ENCODE measurements at regions not wholly inside any gene's neighbourhood (a gene's known extent, or its start where the extent isn't known, plus 50 kb on each side); places are given as distances from the start of the nearest gene placed in this dataset.

- no peak overlapping the region for H3K4me3 ChIP-seq (ENCODE audit: low read length)
- no peaks in the 10 kb centered on the region for H3K36me3 ChIP-seq (ENCODE audit: insufficient read depth, low read length)
- no peaks in the 10 kb centered on the region for H3K9me3 ChIP-seq (ENCODE audit: low read length)
- H3K27ac ChIP-seq (ENCODE audit: low read length): no peak overlapping the region
- H3F3A ChIP-seq (ENCODE audit: insufficient read depth, low read length, poor library complexity, severe bottlenecking): no peaks in the 10 kb centered on the region
- H3K79me2 ChIP-seq (replicated peaks; ENCODE audit: insufficient read depth, low read length): no peaks in the 10 kb centered on the region
- H3K9me2 ChIP-seq (ENCODE audit: insufficient read depth, low read length): no peaks in the 10 kb centered on the region
- H3K27me3 ChIP-seq (ENCODE audit: insufficient read depth, low read depth, low read length): no peaks in the 10 kb centered on the region
- no peak overlapping the region for H2AFZ ChIP-seq (ENCODE audit: low read depth, low read length)
- H3K9ac ChIP-seq (ENCODE audit: low read length): no peak overlapping the region
- TF ChIP-seq RAD21 (conservative IDR thresholded peaks at IDR 0.05): no peak
- TF ChIP-seq TAF1 (IDR thresholded peaks at IDR 0.05; ENCODE audit: low read depth): no peak
- TF ChIP-seq EZH2 (IDR thresholded peaks at IDR 0.05; ENCODE audit: borderline replicate concordance, insufficient read depth, low read length, poor library complexity, severe bottlenecking): no peak
- TF ChIP-seq, protein P1, sequence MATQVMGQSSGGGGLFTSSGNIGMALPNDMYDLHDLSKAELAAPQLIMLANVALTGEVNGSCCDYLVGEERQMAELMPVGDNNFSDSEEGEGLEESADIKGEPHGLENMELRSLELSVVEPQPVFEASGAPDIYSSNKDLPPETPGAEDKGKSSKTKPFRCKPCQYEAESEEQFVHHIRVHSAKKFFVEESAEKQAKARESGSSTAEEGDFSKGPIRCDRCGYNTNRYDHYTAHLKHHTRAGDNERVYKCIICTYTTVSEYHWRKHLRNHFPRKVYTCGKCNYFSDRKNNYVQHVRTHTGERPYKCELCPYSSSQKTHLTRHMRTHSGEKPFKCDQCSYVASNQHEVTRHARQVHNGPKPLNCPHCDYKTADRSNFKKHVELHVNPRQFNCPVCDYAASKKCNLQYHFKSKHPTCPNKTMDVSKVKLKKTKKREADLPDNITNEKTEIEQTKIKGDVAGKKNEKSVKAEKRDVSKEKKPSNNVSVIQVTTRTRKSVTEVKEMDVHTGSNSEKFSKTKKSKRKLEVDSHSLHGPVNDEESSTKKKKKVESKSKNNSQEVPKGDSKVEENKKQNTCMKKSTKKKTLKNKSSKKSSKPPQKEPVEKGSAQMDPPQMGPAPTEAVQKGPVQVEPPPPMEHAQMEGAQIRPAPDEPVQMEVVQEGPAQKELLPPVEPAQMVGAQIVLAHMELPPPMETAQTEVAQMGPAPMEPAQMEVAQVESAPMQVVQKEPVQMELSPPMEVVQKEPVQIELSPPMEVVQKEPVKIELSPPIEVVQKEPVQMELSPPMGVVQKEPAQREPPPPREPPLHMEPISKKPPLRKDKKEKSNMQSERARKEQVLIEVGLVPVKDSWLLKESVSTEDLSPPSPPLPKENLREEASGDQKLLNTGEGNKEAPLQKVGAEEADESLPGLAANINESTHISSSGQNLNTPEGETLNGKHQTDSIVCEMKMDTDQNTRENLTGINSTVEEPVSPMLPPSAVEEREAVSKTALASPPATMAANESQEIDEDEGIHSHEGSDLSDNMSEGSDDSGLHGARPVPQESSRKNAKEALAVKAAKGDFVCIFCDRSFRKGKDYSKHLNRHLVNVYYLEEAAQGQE (IDR thresholded peaks at IDR 0.05; ENCODE audit: borderline replicate concordance): no peak
- TF ChIP-seq SMC3 (conservative IDR thresholded peaks at IDR 0.05; ENCODE audit: poor library complexity): no peak
- no peak for TF ChIP-seq POLR2AphosphoS5 (IDR thresholded peaks at IDR 0.05)
- TF ChIP-seq CTCF (IDR thresholded peaks at IDR 0.05; ENCODE audit: poor library complexity, severe bottlenecking): no peak
- no peak for TF ChIP-seq EP300 (conservative IDR thresholded peaks at IDR 0.05; ENCODE audit: poor library complexity, severe bottlenecking)
- TF ChIP-seq MXI1 (conservative IDR thresholded peaks at IDR 0.05; ENCODE audit: poor library complexity, severe bottlenecking): no peak
- H4K20me1 ChIP-seq (ENCODE audit: insufficient read depth): no peaks in the 10 kb centered on the region
- no peak overlapping the region for H3K4me2 ChIP-seq (ENCODE audit: low read length)
Measured at GRCh38 chr9:89706086-89706485, 101.3 kb downstream of the GADD45G start.

GRCh38 chr9:89706731-89707191 is 101.9 kb downstream of the GADD45G start:
- no peaks in the 10 kb centered on the region for H3K27me3 ChIP-seq (ENCODE audit: insufficient read depth, low read depth, low read length)
- H3K36me3 ChIP-seq (ENCODE audit: insufficient read depth, low read length): no peaks in the 10 kb centered on the region
- no peak overlapping the region for H3K27ac ChIP-seq (ENCODE audit: low read length)
- H3F3A ChIP-seq (ENCODE audit: insufficient read depth, low read length, poor library complexity, severe bottlenecking): no peaks in the 10 kb centered on the region
- TF ChIP-seq EP300 (conservative IDR thresholded peaks at IDR 0.05; ENCODE audit: poor library complexity, severe bottlenecking): no peak
- no peak for TF ChIP-seq CTCF (IDR thresholded peaks at IDR 0.05; ENCODE audit: poor library complexity, severe bottlenecking)
- TF ChIP-seq EZH2 (IDR thresholded peaks at IDR 0.05; ENCODE audit: borderline replicate concordance, insufficient read depth, low read length, poor library complexity, severe bottlenecking): no peak
- no peak for TF ChIP-seq RAD21 (conservative IDR thresholded peaks at IDR 0.05)
- no peak overlapping the region for H3K4me3 ChIP-seq (ENCODE audit: low read length)
- H3K9ac ChIP-seq (ENCODE audit: low read length): no peak overlapping the region
- no peaks in the 10 kb centered on the region for H3K9me2 ChIP-seq (ENCODE audit: insufficient read depth, low read length)
- no peak overlapping the region for H3K4me2 ChIP-seq (ENCODE audit: low read length)
- H3K9me3 ChIP-seq (ENCODE audit: low read length): no peaks in the 10 kb centered on the region
- no peaks in the 10 kb centered on the region for H3K79me2 ChIP-seq (replicated peaks; ENCODE audit: insufficient read depth, low read length)
- no peaks in the 10 kb centered on the region for H4K20me1 ChIP-seq (ENCODE audit: insufficient read depth)
- H2AFZ ChIP-seq (ENCODE audit: low read depth, low read length): no peak overlapping the region
